Thyroid gland (tissue), 4 donors: ENCODE measurements at regions not wholly inside any gene's neighbourhood (a gene's known extent, or its start where the extent isn't known, plus 50 kb on each side); places are given as distances from the start of the nearest gene placed in this dataset.

Source experiments
- CTCF ChIP-seq, 6 experiments: fragments of 200-600 bp in 3 of 6; fragments of 450-650 bp in 3 of 6; sonication (generic) in 3 of 6; IDR thresholded peaks; one replicate each; pipeline ENCODE4 v1.5.1; 2016 to 2019; ENCODE audit warnings: antibody characterized with exemption in 6 of 6, mild to moderate bottlenecking in 2 of 6, inconsistent platforms in 1 of 6, moderate library complexity in 1 of 6
- POLR2A ChIP-seq, 2 donors: fragments of 450-650 bp; IDR thresholded peaks; one replicate each; pipeline ENCODE4 v1.6.1; 2017; ENCODE audit warnings: antibody characterized with exemption in 2 of 2, mild to moderate bottlenecking in 2 of 2, moderate library complexity in 1 of 2

DNA sequence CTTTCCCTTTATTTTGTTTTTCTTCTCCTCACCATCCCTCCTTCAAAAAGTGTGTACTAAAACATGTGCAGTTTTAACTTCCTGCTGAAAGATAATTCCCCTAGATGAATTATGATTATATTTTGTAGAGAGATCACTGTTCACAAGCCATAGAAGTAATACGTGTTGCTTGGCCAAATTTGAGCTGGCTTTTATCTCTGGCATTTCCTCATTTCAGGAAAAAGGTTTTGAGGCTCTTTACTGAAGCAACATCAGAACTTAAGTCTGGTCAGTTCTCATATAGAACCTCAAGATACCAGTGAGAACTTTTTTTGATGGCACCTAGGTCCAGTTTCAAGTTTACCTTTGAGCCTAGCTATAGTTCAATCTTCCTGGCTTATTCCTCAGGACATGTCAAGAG lies 463.3 kb downstream of the INHBA start:
- TF ChIP-seq POLR2A (IDR thresholded peaks at IDR 0.05) (no peak), CTCF (IDR thresholded peaks at IDR 0.05) (no peak)
